ENCODE measurements at regions not wholly inside any gene's neighbourhood (a gene's known extent, or its start where the extent isn't known, plus 50 kb on each side); places are given as distances from the start of the nearest gene placed in this dataset.
A peak's percentile ranks its signal among the peaks of the same experiment; 100 is the strongest.

- no peaks in the 10 kb centered on the region for H3K36me3 ChIP-seq (ENCODE audit: control insufficient read depth, insufficient read depth, low read length)
- H3K4me3 ChIP-seq (ENCODE audit: low read depth, low read length), result no peak overlapping the region
- H3K27me3 ChIP-seq (ENCODE audit: control insufficient read depth, insufficient read depth, low read length), result no peaks in the 10 kb centered on the region
- no peak overlapping the region for H3K9ac ChIP-seq (ENCODE audit: low read length)
- H3K27ac ChIP-seq (ENCODE audit: low read depth, low read length), result no peak overlapping the region
- H3K4me1 ChIP-seq (ENCODE audit: control insufficient read depth, insufficient read depth, low read length), result peaks cover 17% of the 10 kb centered on the region
- no peaks in the 10 kb centered on the region; the same call in 1 of the 2 replicates for H3K9me3 ChIP-seq (ENCODE audit: control insufficient read depth, insufficient read depth, low read depth, low read length)
These were observed 84.9 kb upstream of the C21orf91 start for GRCh38 chr21:17903929-17904639.

- Histone ChIP-seq H3K9me3 (ENCODE audit: control insufficient read depth, insufficient read depth, low read depth, low read length) (peaks cover 4% of the 10 kb centered on the region; the same call in 1 of the 2 replicates), H3K4me3 (ENCODE audit: low read depth, low read length) (no peak overlapping the region), H3K27me3 (ENCODE audit: control insufficient read depth, insufficient read depth, low read length) (no peaks in the 10 kb centered on the region), H3K27ac (ENCODE audit: low read depth, low read length) (no peak overlapping the region), H3K4me1 (ENCODE audit: control insufficient read depth, insufficient read depth, low read length) (peaks cover 17% of the 10 kb centered on the region), H3K9ac (ENCODE audit: low read length) (no peak overlapping the region), H3K36me3 (ENCODE audit: control insufficient read depth, insufficient read depth, low read length) (no peaks in the 10 kb centered on the region)
These were observed 84.1 kb upstream of the C21orf91 start for GRCh38 chr21:17903029-17903806.

DNA sequence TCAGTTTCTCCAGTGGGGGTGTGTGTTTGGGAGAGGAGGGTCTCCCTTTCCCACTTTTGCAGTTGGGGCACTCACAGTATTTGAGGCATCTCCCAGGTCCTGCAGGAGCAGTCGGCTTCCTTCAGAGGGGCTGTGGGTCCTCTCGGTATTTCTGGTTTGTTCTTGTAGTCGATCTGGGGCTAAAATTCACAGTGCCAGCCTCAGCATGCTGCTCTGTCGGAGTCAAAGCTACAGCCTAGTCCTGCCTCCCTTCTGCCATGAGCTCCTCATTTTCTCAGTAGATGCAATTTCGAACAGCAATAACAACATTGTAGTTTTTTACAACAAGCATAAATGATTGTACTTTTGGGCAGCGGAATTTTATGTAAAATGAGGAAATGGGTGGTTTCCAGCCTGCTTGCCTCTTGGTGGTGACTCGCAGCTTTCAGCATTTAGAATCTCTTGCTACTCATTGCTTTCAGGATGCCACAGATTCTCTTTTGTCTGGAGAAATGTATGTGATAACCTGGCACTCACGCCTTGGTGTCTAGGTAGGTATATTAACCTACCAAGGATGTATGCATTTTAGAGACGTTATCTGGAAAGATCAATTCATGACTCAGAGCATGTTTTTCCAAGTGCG, 82.4 kb upstream of the C21orf91 start:
- Histone ChIP-seq H3K4me3 (ENCODE audit: low read depth, low read length) (peak overlapping the region; percentile 16; the same call in 1 of the 2 replicates), H3K27ac (ENCODE audit: low read depth, low read length) (peak overlapping the region; percentile 79; the same call in 1 of the 2 replicates), H3K9me3 (ENCODE audit: control insufficient read depth, insufficient read depth, low read depth, low read length) (peaks cover 4% of the 10 kb centered on the region; the same call in 1 of the 2 replicates), H3K9ac (ENCODE audit: low read length) (peak overlapping the region; percentile 81), H3K36me3 (ENCODE audit: control insufficient read depth, insufficient read depth, low read length) (no peaks in the 10 kb centered on the region), H3K27me3 (ENCODE audit: control insufficient read depth, insufficient read depth, low read length) (no peaks in the 10 kb centered on the region), H3K4me1 (ENCODE audit: control insufficient read depth, insufficient read depth, low read length) (peaks cover 17% of the 10 kb centered on the region)

DNA sequence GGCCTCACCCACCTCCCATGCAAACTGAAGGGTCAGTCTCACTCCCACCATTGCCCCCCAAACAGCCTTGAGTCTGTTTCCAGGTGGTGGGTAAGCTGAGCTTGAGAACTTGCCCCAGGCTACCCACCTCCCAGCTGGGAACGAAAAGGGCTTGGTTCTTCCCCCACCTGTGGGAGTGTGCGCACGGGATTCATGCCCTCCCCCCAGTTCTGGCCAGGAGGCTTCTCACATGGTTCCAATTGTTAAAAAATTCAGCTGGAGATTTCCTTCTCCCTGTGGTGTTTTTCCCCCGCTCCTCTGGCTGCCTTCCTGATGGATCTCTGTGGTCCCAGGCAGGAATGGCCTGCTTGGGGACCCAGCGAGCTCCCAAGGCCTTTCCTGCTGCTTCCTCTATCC, 81.8 kb upstream of the C21orf91 start:
- H3K27me3 ChIP-seq (ENCODE audit: control insufficient read depth, insufficient read depth, low read length), result no peaks in the 10 kb centered on the region
- no peaks in the 10 kb centered on the region for H3K36me3 ChIP-seq (ENCODE audit: control insufficient read depth, insufficient read depth, low read length)
- peak overlapping the region; percentile 81 for H3K9ac ChIP-seq (ENCODE audit: low read length)
- H3K4me3 ChIP-seq (ENCODE audit: low read depth, low read length), result peak overlapping the region; percentile 16; the same call in 1 of the 2 replicates
- peaks cover 4% of the 10 kb centered on the region; the same call in 1 of the 2 replicates for H3K9me3 ChIP-seq (ENCODE audit: control insufficient read depth, insufficient read depth, low read depth, low read length)
- peak overlapping the region; percentile 79; the same call in 1 of the 2 replicates for H3K27ac ChIP-seq (ENCODE audit: low read depth, low read length)
- peaks cover 17% of the 10 kb centered on the region for H3K4me1 ChIP-seq (ENCODE audit: control insufficient read depth, insufficient read depth, low read length)

DNA sequence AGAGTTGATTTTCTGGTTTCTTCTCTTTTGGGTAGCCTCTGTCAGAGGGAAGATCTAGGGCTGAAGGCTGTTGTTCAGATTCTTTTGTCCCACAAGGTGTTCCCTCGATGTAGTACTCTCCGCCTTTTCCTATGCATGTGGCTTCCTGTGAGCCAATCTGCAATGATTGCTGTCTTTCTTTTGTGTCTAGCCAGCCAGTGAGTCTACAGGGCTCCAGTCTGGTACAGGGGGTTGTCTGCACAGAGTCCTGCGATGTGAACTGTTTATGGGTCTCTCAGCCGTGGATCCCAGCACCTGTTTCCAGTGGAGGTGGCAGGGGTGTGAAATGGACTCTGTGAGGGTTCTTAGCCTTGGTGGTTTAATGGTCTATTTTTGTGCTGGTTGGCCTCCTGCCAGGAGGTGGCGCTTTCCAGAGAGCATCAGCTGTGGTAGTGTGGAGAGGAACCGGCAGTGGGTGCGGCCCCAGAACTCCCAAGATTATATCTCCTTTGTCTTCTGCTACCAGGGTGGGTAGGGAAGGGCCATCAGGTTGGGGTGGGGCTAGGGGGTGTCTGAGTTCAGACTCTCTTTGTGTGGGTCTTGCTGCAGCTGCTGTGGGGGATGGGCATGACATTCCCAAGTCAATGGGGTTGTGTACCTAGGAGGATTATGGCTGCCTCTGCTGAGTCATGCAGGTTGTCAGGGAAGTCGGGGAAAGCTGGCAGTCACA, 81.3 kb upstream of the C21orf91 start:
- no peaks in the 10 kb centered on the region for H3K36me3 ChIP-seq (ENCODE audit: control insufficient read depth, insufficient read depth, low read length)
- H3K27ac ChIP-seq (ENCODE audit: low read depth, low read length), result peak overlapping the region; percentile 79; the same call in 1 of the 2 replicates
- peaks cover 4% of the 10 kb centered on the region; the same call in 1 of the 2 replicates for H3K9me3 ChIP-seq (ENCODE audit: control insufficient read depth, insufficient read depth, low read depth, low read length)
- H3K4me1 ChIP-seq (ENCODE audit: control insufficient read depth, insufficient read depth, low read length), result peaks cover 17% of the 10 kb centered on the region
- no peaks in the 10 kb centered on the region for H3K27me3 ChIP-seq (ENCODE audit: control insufficient read depth, insufficient read depth, low read length)
- peak overlapping the region; percentile 81 for H3K9ac ChIP-seq (ENCODE audit: low read length)
- peak overlapping the region; percentile 16; the same call in 1 of the 2 replicates for H3K4me3 ChIP-seq (ENCODE audit: low read depth, low read length)

DNA sequence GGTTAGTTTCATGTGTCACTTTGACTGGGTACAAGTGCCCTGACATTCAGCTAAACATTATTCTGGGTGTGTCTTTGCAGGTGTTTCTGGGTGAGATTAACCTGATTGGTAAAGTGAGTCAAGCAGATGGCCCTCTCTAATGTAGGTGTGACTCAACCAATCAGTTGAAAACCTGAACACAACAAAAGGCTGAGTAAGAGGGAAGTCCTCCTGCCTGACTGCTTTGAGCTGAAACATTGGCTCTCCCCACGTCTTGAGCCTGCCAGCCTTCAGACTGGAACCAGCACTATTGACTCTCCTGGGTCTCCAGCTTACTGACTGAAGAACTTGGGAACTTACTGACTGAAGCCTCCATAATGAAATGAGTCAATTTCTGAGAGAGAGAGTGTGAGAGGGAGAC, 70.0 kb upstream of the C21orf91 start:
- Histone ChIP-seq H3K36me3 (ENCODE audit: control insufficient read depth, insufficient read depth, low read length) (no peaks in the 10 kb centered on the region), H3K27me3 (ENCODE audit: control insufficient read depth, insufficient read depth, low read length) (no peaks in the 10 kb centered on the region)

DNA sequence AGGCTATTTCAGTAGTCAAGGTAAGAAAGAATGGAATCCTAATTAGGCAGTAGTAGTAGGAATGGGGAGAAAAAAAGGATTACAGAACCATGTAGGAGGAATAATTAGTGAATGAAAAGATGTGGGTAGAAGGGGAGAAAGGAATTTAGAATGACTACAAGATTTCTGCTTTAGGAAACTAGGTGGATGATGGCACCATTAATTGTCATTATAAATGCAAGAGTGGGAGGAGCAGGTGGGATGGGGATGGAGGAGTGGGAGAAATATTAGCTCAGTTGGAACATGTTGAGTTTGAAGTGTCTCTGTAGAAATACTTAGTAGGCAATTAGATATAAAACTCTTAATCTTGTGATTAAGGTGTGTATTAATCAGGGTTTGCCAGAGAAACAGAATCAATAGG, 50.0 kb upstream of the C21orf91 start:
- Histone ChIP-seq H3K27me3 (ENCODE audit: control insufficient read depth, insufficient read depth, low read length) (no peaks in the 10 kb centered on the region), H3K4me1 (ENCODE audit: control insufficient read depth, insufficient read depth, low read length) (no peaks in the 10 kb centered on the region; the same call in 1 of the 2 replicates), H3K9ac (ENCODE audit: low read length) (no peak overlapping the region), H3K27ac (ENCODE audit: low read depth, low read length) (no peak overlapping the region), H3K9me3 (ENCODE audit: control insufficient read depth, insufficient read depth, low read depth, low read length) (no peaks in the 10 kb centered on the region), H3K36me3 (ENCODE audit: control insufficient read depth, insufficient read depth, low read length) (no peaks in the 10 kb centered on the region), H3K4me3 (ENCODE audit: low read depth, low read length) (no peak overlapping the region)

More for the DNA sequence above, 70.0 kb upstream of the C21orf91 start:
- Histone ChIP-seq H3K4me3 (ENCODE audit: low read depth, low read length) (no peak overlapping the region), H3K27ac (ENCODE audit: low read depth, low read length) (no peak overlapping the region), H3K9ac (ENCODE audit: low read length) (no peak overlapping the region), H3K4me1 (ENCODE audit: control insufficient read depth, insufficient read depth, low read length) (no peaks in the 10 kb centered on the region), H3K9me3 (ENCODE audit: control insufficient read depth, insufficient read depth, low read depth, low read length) (no peaks in the 10 kb centered on the region)
